Mammary epithelial cell (primary cell): ENCODE measurements at regions not wholly inside any gene's neighbourhood (a gene's known extent, or its start where the extent isn't known, plus 50 kb on each side); places are given as distances from the start of the nearest gene placed in this dataset.

ENCODE experiments used
- EZH2 ChIP-seq: IDR thresholded peaks from 2 replicates; pipeline ENCODE4 v1.6.1; 2012; ENCODE audit warnings: low read length, inconsistent platforms, borderline replicate concordance
- TF ChIP-seq, protein P1 (sequence below), 2 donors: IDR thresholded peaks in 1 of 2; conservative IDR thresholded peaks in 1 of 2; 2 replicates each; pipeline ENCODE4 v1.5.1; 2011 to 2012; ENCODE audit warnings: inconsistent platforms in 2 of 2, low read length in 2 of 2, mild to moderate bottlenecking in 2 of 2, control low read depth in 1 of 2, low read depth in 1 of 2; ENCODE audit not compliant: insufficient read depth in 1 of 2; ENCODE audit errors: extremely low read depth in 1 of 2

DNA sequence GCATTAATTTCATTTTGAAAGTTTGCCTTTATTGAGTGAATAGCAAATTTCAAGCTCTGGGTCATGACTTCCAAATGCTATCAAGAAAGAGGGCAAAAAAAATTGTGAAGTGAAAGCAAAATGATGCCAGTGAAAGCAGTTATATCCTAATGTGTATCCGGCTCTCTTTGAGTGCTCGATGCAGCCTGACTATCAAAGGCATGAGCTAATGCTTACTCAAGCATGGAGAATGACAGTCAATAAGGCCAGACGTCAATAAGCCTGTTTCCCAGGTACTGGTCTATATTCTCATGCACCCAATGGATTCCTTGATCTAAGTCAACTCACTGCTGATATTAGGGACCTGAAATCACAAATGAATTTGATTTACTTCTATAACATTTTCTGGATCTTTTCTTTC, 435.5 kb downstream of the CAAP1 start:
- TF ChIP-seq, protein P1, sequence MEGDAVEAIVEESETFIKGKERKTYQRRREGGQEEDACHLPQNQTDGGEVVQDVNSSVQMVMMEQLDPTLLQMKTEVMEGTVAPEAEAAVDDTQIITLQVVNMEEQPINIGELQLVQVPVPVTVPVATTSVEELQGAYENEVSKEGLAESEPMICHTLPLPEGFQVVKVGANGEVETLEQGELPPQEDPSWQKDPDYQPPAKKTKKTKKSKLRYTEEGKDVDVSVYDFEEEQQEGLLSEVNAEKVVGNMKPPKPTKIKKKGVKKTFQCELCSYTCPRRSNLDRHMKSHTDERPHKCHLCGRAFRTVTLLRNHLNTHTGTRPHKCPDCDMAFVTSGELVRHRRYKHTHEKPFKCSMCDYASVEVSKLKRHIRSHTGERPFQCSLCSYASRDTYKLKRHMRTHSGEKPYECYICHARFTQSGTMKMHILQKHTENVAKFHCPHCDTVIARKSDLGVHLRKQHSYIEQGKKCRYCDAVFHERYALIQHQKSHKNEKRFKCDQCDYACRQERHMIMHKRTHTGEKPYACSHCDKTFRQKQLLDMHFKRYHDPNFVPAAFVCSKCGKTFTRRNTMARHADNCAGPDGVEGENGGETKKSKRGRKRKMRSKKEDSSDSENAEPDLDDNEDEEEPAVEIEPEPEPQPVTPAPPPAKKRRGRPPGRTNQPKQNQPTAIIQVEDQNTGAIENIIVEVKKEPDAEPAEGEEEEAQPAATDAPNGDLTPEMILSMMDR (conservative IDR thresholded peaks at IDR 0.05 in 1 of 2, IDR thresholded peaks at IDR 0.05 in 1 of 2; ENCODE audit: extremely low read depth in 1 of 2, insufficient read depth in 1 of 2, low read depth in 1 of 2, low read length in 2 of 2) = no peak
- TF ChIP-seq EZH2 = no peak
